NCI-H2171 treated with DMSO at 0.1 percent for 48 hours (cell line): ENCODE measurements at regions not wholly inside any gene's neighbourhood (a gene's known extent, or its start where the extent isn't known, plus 50 kb on each side); places are given as distances from the start of the nearest gene placed in this dataset.

Experiments
- DNase-seq: peaks from one replicate; lab custom pipeline; 2025; lab: John Stamatoyannopoulos, UW

DNA sequence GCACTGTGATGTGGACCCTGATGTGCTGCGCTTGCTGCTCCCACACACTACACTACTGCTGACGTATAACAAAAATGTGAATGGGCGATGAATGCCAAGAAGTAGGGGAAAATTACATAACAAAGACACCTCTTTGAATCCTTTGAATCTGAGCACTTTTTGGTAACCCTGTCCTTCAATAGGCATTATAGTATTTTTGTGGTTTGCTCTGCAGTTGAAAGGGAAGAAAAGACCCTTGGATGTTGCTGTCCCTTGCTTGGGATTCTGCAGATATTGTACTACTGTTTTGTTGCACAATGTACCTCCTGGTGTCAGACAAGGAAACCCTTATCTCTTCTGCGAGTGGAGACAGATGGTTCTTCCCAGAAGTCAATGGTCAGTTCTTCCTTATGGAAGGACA, 124.8 kb upstream of the UBE3A start:
- DNase-seq, result no peak

- DNase-seq, result no peak
Observed at GRCh38 chr15:25557926-25558325, 119.1 kb upstream of the UBE3A start.

GRCh38 chr15:25556136-25556535, 117.3 kb upstream of the UBE3A start:
- DNase-seq, result no peak

- no peak for DNase-seq
Observed at GRCh38 chr15:25554640-25555039, 115.8 kb upstream of the UBE3A start.

GRCh38 chr15:25548600-25548999, 109.8 kb upstream of the UBE3A start:
- no peak for DNase-seq

DNA sequence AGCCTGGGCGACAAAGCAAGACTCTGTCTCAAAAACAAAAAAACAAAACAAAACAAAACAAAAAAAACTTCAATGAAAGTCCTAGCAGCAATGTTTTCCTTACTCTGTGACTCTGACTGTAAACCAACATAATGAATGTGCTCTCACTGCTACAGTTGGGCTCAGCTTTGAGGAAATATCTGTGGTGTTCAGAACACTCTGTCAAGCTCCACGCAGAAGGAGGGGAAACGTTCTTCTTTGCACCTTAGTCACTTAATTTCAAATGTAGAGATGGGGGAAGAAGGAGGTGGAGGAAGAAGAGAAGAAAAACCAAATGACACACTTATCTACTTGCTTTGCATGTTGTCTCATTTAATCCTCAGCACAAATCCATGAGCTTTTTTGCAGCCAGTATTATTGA, 107.1 kb upstream of the UBE3A start:
- no peak for DNase-seq

- DNase-seq, result no peak
Observed at GRCh38 chr15:25545017-25545416, 106.2 kb upstream of the UBE3A start.

DNA sequence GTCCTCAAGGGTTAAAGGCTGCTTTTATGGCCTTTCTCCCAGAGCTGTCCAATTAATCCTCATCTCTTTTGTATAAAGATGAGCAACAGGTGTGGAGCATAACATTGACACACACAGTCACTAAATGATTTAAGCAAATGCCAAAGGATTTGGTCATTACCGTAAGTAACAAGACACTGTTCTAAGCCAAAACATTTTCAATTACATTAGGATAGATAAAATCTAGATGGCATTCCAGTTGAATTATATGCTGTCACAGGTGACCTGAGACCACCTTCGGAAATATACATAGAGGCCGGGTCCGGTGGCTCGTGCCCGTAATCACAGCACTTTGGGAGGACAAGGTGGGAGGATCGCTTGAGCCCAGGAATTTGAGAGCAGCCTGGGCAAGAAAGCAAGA, 105.3 kb upstream of the UBE3A start:
- no peak for DNase-seq

DNA sequence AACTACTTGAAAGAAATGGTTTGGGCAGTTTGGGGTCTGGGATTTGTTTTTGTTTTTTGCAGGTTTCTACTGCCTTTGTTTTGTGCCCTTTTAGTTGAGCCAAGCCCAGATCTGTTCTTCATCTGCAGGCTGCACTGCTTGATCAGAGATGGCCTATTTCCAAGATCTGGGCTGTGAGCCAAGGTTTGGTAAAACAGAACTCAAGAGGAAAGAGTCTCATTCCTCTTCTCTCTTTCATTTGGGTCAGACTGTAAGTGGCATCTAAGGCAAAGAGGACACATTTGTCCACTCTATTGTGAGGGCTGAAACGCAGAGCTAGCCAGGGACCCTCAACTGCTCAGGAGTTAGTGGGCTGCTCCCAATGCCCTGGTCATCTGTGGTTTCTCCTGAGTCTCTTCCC, 104.4 kb upstream of the UBE3A start:
- DNase-seq, result no peak

DNA sequence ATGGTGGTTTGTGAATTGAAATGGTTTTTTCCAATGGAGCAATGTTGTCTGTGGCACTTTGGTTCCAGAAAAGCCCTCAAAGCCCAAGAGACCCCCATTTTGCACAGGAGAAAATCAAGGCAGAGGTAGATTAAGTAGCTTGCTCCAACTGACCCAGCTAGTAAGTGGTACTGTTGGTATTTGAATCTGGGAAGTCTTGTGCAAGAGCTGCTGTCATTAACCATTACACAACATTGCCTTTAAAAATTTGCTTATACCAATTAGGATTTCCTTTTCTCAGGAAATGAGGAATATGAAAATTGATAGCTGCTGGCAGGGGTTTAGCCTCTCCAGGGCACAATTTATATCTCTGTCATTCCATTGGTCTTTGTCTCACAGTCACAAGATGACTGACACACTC, 102.4 kb upstream of the UBE3A start:
- DNase-seq, result no peak

GRCh38 chr15:25536801-25537611, 98.2 kb upstream of the UBE3A start:
- no peak for DNase-seq

GRCh38 chr15:25535866-25536265, 97.0 kb upstream of the UBE3A start:
- DNase-seq, result no peak

DNA sequence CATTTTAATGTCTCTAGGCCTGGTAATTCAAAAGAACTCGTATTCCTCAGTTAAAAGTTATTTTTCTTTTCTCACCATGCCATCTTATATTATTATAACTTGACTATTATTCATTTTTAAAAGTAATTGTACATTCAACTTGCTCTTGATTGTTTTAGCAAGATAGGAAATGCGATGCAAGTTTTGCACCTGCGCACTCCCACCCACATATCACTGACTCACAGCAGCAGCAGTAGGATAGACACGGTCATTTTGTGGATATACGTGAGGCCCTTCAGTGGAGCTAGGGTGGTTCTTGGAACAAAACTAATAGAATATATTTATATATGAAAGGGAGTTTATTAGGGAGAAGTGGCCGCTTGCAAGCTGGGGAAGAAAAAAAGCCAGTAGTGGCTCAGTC, 95.5 kb upstream of the UBE3A start:
- no peak for DNase-seq

- DNase-seq, result no peak
Observed at GRCh38 chr15:25532269-25533140, 93.7 kb upstream of the UBE3A start.

DNA sequence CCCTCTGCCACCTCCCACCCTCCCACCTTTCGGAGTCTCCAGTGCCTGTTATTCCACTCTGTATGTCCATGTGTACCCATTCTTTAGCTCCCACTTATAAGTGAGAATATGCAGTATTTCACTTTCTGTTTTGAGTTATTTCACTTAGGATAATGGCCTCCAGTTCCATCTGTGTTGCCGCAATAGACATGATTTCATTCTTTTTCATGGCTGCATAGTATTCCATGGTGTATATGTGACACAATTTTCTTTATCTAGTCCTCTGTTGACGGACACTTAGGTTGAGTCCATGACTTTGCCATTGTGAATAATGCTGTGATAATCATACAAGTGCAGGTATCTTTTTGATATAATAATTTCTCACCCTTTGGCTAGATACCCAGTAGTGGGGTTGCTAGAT, 91.0 kb upstream of the UBE3A start:
- no peak for DNase-seq

DNA sequence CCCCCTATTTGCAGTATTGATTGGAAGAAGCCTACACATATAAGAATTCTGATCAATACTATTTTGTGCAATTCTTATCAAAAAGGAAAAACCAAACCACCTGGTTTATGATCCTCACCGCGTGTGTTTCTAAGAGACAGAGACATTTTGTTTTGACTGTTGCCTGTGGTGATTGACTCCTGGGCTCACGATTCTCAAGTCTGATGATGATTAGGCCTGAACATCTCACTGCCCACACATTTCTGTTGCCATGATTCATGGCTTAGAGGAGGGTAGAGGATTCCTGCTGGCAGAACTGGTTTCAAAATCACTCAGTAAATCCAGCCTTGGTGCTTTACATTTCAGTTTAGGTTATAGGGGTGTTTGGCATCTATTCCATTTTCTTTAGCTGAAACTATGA, 88.3 kb upstream of the UBE3A start:
- no peak for DNase-seq

GRCh38 chr15:25525741-25526140, 86.9 kb upstream of the UBE3A start:
- DNase-seq, result no peak

- DNase-seq, result no peak
Observed at GRCh38 chr15:25515633-25516032, 76.8 kb upstream of the UBE3A start.

DNA sequence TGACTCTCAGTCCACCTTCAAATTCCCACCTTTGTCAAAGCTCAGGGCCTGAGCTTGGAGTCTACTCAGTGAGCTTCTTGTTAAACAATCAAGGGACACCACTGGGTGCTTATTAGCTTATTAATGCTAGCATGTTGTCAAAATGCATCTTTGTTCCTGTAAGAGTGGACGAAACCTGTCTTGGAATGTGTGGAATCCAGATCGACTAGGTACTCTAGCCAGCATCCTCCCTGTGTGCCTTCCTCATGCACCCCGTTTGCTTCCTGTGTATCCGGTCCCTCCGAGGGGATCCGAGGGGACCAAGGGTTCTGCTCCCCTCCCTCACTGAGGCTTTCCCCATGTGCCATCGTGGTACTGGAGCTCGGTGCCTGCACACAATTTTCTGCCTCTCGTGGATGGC, 75.7 kb upstream of the UBE3A start:
- DNase-seq, result no peak

DNA sequence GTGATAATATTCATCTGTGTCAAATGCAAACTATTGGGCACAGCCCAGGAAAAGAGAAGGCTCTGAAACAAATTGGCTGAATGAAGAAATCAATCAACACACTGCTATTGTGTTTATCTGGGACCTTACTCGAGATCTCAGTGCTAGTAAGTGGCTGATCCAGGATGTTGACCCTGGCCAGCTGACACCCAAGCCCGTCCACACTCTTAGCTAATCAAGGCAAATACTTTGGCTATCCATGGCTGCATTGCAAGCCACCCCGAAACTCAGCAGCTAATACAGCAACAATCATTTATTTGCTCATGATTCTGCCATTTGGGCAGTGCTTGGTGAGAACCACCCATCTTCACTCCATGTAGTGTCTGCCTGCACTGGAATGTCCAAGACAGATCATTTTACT, 74.1 kb upstream of the UBE3A start:
- DNase-seq, result no peak

- no peak for DNase-seq
Observed at GRCh38 chr15:25510146-25510545, 71.3 kb upstream of the UBE3A start.

- DNase-seq, result no peak
Observed at GRCh38 chr15:25509703-25510102, 70.9 kb upstream of the UBE3A start.

DNA sequence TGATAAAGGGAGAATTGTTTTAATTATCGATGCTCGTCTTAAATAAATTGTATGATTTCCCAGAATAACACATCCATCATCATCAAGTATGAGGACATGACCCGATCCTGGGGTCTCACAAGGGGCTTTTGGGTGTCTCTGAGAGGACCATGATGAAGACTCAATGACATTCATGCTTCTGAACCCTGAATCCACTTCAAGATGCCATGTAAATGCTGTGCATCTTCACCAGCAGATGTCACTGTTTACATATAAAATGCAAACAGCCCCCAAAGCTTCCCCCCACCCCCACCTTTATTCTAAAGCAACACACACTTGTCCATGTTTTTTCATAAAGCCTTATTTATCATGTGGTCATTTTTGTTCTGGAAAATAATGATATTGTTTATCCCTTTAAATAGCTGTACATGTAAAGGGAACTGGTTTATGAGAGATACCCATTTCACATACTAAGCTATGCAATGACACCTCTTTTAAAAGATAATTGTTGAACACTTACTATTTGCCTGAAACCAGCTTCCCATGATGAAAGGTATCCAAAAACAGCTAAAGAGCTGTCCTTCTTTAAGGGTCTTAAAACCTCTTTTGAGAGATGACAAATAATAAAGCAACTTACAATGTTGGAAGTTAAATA, 69.7 kb upstream of the UBE3A start:
- DNase-seq, result peak; percentile 6
